ELF-1 (cell line): ENCODE measurements at regions not wholly inside any gene's neighbourhood (a gene's known extent, or its start where the extent isn't known, plus 50 kb on each side); places are given as distances from the start of the nearest gene placed in this dataset.
"Not testable (repeated sequence)": the region's sequence is repeated elsewhere in the genome, so short reads cannot be mapped to it uniquely, and the experiment has no call there.

Experiments used
- DNase-seq: peaks from one replicate; pipeline ENCODE4 v3.0.0-alpha.2; 2016; ENCODE audit warnings: low read depth, low spot score

- DNase-seq, result no peak
Observed at GRCh38 chr10:57202356-57202755, 841.3 kb upstream of the ZWINT start.

- no peak for DNase-seq
Observed at GRCh38 chr10:57188846-57189245, 827.8 kb upstream of the ZWINT start.

GRCh38 chr10:57186201-57186600 is 825.1 kb upstream of the ZWINT start:
- no peak for DNase-seq

GRCh38 chr10:57169597-57169996 is 808.5 kb upstream of the ZWINT start:
- DNase-seq, result no peak

- no peak for DNase-seq
Observed at GRCh38 chr10:57168611-57169240, 807.7 kb upstream of the ZWINT start.

- peak; percentile 30 for DNase-seq
Observed at GRCh38 chr10:57165671-57166070, 804.6 kb upstream of the ZWINT start.

GRCh38 chr10:57162231-57162630 is 801.2 kb upstream of the ZWINT start:
- no peak for DNase-seq

- DNase-seq, result no peak
Observed at GRCh38 chr10:57161157-57161556, 800.1 kb upstream of the ZWINT start.

GRCh38 chr10:57145548-57145947 is 784.5 kb upstream of the ZWINT start:
- no peak for DNase-seq

GRCh38 chr10:57142925-57143576 is 782.0 kb upstream of the ZWINT start:
- DNase-seq, result peak; percentile 67

GRCh38 chr10:57141708-57142107 is 780.6 kb upstream of the ZWINT start:
- no peak for DNase-seq

GRCh38 chr10:57119684-57120083 is 758.6 kb upstream of the ZWINT start:
- DNase-seq, result no peak

- no peak for DNase-seq
Observed at GRCh38 chr10:57113545-57113944, 752.5 kb upstream of the ZWINT start.

- peak; percentile 41 for DNase-seq
Observed at GRCh38 chr10:57102236-57102635, 741.2 kb upstream of the ZWINT start.

GRCh38 chr10:57098146-57098545 is 737.1 kb upstream of the ZWINT start:
- DNase-seq, result no peak

- DNase-seq, result no peak
Observed at GRCh38 chr10:57096044-57096443, 735.0 kb upstream of the ZWINT start.

GRCh38 chr10:57094965-57095364 is 733.9 kb upstream of the ZWINT start:
- no peak for DNase-seq

GRCh38 chr10:57094083-57094482 is 733.0 kb upstream of the ZWINT start:
- DNase-seq, result no peak

- DNase-seq, result no peak
Observed at GRCh38 chr10:57053530-57053929, 692.5 kb upstream of the ZWINT start.

GRCh38 chr10:57049096-57049495 is 688.0 kb upstream of the ZWINT start:
- peak; percentile 11 for DNase-seq

GRCh38 chr10:57038531-57038930 is 677.5 kb upstream of the ZWINT start:
- DNase-seq, result no peak

- no peak for DNase-seq
Observed at GRCh38 chr10:57035310-57035709, 674.3 kb upstream of the ZWINT start.

- DNase-seq, result not testable (repeated sequence)
Observed at GRCh38 chr10:57032301-57032700, 671.2 kb upstream of the ZWINT start.

GRCh38 chr10:57031346-57031745 is 670.3 kb upstream of the ZWINT start:
- DNase-seq, result no peak
